ENCODE measurements at regions not wholly inside any gene's neighbourhood (a gene's known extent, or its start where the extent isn't known, plus 50 kb on each side); places are given as distances from the start of the nearest gene placed in this dataset.

GRCh38 chr13:77838271-77838670, 80.4 kb downstream of the EDNRB start:
- no peak for FAIRE-seq
- TF ChIP-seq TAF1 (IDR thresholded peaks at IDR 0.05; ENCODE audit: borderline replicate concordance, low read depth, low read length) (no peak), POLR2A (IDR thresholded peaks at IDR 0.05; ENCODE audit: low read depth, low read length) (no peak), POLR2AphosphoS5 (IDR thresholded peaks at IDR 0.05; ENCODE audit: low read depth, low read length) (no peak)
- DNase-seq (ENCODE audit: insufficient read length) = no peak

GRCh38 chr13:77836423-77836822, 82.2 kb downstream of the EDNRB start:
- no peak for FAIRE-seq
- TF ChIP-seq TAF1 (IDR thresholded peaks at IDR 0.05; ENCODE audit: borderline replicate concordance, low read depth, low read length) (no peak), POLR2A (IDR thresholded peaks at IDR 0.05; ENCODE audit: low read depth, low read length) (no peak), POLR2AphosphoS5 (IDR thresholded peaks at IDR 0.05; ENCODE audit: low read depth, low read length) (no peak)
- DNase-seq (ENCODE audit: insufficient read length) = no peak

GRCh38 chr13:77833331-77833863, 85.2 kb downstream of the EDNRB start:
- DNase-seq (ENCODE audit: insufficient read length) (no peak), FAIRE-seq (peak; percentile 36)
- TF ChIP-seq TAF1 (IDR thresholded peaks at IDR 0.05; ENCODE audit: borderline replicate concordance, low read depth, low read length) (no peak), POLR2A (IDR thresholded peaks at IDR 0.05; ENCODE audit: low read depth, low read length) (no peak), POLR2AphosphoS5 (IDR thresholded peaks at IDR 0.05; ENCODE audit: low read depth, low read length) (no peak)

GRCh38 chr13:77832339-77833100, 86.1 kb downstream of the EDNRB start:
- FAIRE-seq = no peak
- no peak for DNase-seq (ENCODE audit: insufficient read length)
- TF ChIP-seq TAF1 (IDR thresholded peaks at IDR 0.05; ENCODE audit: borderline replicate concordance, low read depth, low read length) (no peak), POLR2A (IDR thresholded peaks at IDR 0.05; ENCODE audit: low read depth, low read length) (no peak), POLR2AphosphoS5 (IDR thresholded peaks at IDR 0.05; ENCODE audit: low read depth, low read length) (no peak)

- TF ChIP-seq TAF1 (IDR thresholded peaks at IDR 0.05; ENCODE audit: borderline replicate concordance, low read depth, low read length) (no peak), POLR2AphosphoS5 (IDR thresholded peaks at IDR 0.05; ENCODE audit: low read depth, low read length) (no peak), POLR2A (IDR thresholded peaks at IDR 0.05; ENCODE audit: low read depth, low read length) (no peak)
- DNase-seq (ENCODE audit: insufficient read length) (no peak), FAIRE-seq (no peak)
Observed at GRCh38 chr13:77831866-77832265, 86.8 kb downstream of the EDNRB start.

GRCh38 chr13:77829963-77830362, 88.7 kb downstream of the EDNRB start:
- FAIRE-seq = no peak
- no peak for DNase-seq (ENCODE audit: insufficient read length)
- TF ChIP-seq POLR2A (IDR thresholded peaks at IDR 0.05; ENCODE audit: low read depth, low read length) = no peak
- no peak for TF ChIP-seq TAF1 (IDR thresholded peaks at IDR 0.05; ENCODE audit: borderline replicate concordance, low read depth, low read length)
- no peak for TF ChIP-seq POLR2AphosphoS5 (IDR thresholded peaks at IDR 0.05; ENCODE audit: low read depth, low read length)

- no peak for TF ChIP-seq POLR2A (IDR thresholded peaks at IDR 0.05; ENCODE audit: low read depth, low read length)
- no peak for TF ChIP-seq POLR2AphosphoS5 (IDR thresholded peaks at IDR 0.05; ENCODE audit: low read depth, low read length)
- TF ChIP-seq TAF1 (IDR thresholded peaks at IDR 0.05; ENCODE audit: borderline replicate concordance, low read depth, low read length) = no peak
- DNase-seq (ENCODE audit: insufficient read length) (no peak), FAIRE-seq (peak; percentile 21)
Observed at GRCh38 chr13:77828799-77829198, 89.8 kb downstream of the EDNRB start.

- no peak for TF ChIP-seq POLR2A (IDR thresholded peaks at IDR 0.05; ENCODE audit: low read depth, low read length)
- no peak for TF ChIP-seq POLR2AphosphoS5 (IDR thresholded peaks at IDR 0.05; ENCODE audit: low read depth, low read length)
- TF ChIP-seq TAF1 (IDR thresholded peaks at IDR 0.05; ENCODE audit: borderline replicate concordance, low read depth, low read length) = no peak
- no peak for FAIRE-seq
- no peak for DNase-seq (ENCODE audit: insufficient read length)
Observed at GRCh38 chr13:77827332-77827731, 91.3 kb downstream of the EDNRB start.

GRCh38 chr13:77820431-77821149, 98.0 kb downstream of the EDNRB start:
- DNase-seq (ENCODE audit: insufficient read length) = no peak
- FAIRE-seq = no peak
- TF ChIP-seq POLR2A (IDR thresholded peaks at IDR 0.05; ENCODE audit: low read depth, low read length) (no peak), POLR2AphosphoS5 (IDR thresholded peaks at IDR 0.05; ENCODE audit: low read depth, low read length) (no peak), TAF1 (IDR thresholded peaks at IDR 0.05; ENCODE audit: borderline replicate concordance, low read depth, low read length) (no peak)

- TF ChIP-seq POLR2A (IDR thresholded peaks at IDR 0.05; ENCODE audit: low read depth, low read length) (no peak), TAF1 (IDR thresholded peaks at IDR 0.05; ENCODE audit: borderline replicate concordance, low read depth, low read length) (no peak), POLR2AphosphoS5 (IDR thresholded peaks at IDR 0.05; ENCODE audit: low read depth, low read length) (no peak)
- FAIRE-seq (no peak), DNase-seq (ENCODE audit: insufficient read length) (no peak)
Observed at GRCh38 chr13:77817521-77817920, 101.1 kb downstream of the EDNRB start.

- DNase-seq (ENCODE audit: insufficient read length) = no peak
- no peak for FAIRE-seq
- TF ChIP-seq POLR2AphosphoS5 (IDR thresholded peaks at IDR 0.05; ENCODE audit: low read depth, low read length) (no peak), TAF1 (IDR thresholded peaks at IDR 0.05; ENCODE audit: borderline replicate concordance, low read depth, low read length) (no peak), POLR2A (IDR thresholded peaks at IDR 0.05; ENCODE audit: low read depth, low read length) (no peak)
Observed at GRCh38 chr13:77815330-77815729, 103.3 kb downstream of the EDNRB start.
